ENCODE measurements at regions not wholly inside any gene's neighbourhood (a gene's known extent, or its start where the extent isn't known, plus 50 kb on each side); places are given as distances from the start of the nearest gene placed in this dataset.
A peak's percentile ranks its signal among the peaks of the same experiment; 100 is the strongest.

GRCh38 chr6:166003569-166003968 lies 164.1 kb downstream of the TBXT start:
- TF ChIP-seq, protein P1, sequence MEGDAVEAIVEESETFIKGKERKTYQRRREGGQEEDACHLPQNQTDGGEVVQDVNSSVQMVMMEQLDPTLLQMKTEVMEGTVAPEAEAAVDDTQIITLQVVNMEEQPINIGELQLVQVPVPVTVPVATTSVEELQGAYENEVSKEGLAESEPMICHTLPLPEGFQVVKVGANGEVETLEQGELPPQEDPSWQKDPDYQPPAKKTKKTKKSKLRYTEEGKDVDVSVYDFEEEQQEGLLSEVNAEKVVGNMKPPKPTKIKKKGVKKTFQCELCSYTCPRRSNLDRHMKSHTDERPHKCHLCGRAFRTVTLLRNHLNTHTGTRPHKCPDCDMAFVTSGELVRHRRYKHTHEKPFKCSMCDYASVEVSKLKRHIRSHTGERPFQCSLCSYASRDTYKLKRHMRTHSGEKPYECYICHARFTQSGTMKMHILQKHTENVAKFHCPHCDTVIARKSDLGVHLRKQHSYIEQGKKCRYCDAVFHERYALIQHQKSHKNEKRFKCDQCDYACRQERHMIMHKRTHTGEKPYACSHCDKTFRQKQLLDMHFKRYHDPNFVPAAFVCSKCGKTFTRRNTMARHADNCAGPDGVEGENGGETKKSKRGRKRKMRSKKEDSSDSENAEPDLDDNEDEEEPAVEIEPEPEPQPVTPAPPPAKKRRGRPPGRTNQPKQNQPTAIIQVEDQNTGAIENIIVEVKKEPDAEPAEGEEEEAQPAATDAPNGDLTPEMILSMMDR (conservative IDR thresholded peaks at IDR 0.05; ENCODE audit: low read depth, low read length): no peak
- no peak overlapping the region for H3K4me3 ChIP-seq (ENCODE audit: low read depth, low read length)
- DNase-seq (ENCODE audit: low read depth): peak; percentile 52

DNA sequence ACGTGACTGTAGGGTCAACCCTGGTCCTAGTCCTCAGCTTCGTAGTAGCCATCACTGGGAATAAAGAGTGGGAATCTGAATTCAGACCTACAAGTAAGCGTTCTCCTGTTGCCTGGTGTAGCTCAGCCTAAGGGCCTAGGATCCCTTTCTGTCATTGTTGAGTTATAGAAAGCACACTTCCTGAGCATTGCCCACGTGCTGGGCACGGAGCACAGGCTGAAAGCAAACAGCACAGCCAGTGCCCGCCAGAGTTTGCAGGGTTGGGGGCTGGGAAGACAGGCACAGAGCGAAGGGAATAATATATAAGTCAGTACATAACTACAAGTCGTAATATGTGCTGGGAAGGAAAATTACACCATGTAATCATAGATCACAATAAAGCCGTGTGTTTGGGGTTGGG lies 166.3 kb downstream of the TBXT start:
- H3K4me3 ChIP-seq (ENCODE audit: low read depth, low read length): no peak overlapping the region
- TF ChIP-seq, protein P1 (conservative IDR thresholded peaks at IDR 0.05; ENCODE audit: low read depth, low read length): no peak
- no peak for DNase-seq (ENCODE audit: low read depth)

- TF ChIP-seq, protein P1 (conservative IDR thresholded peaks at IDR 0.05; ENCODE audit: low read depth, low read length): no peak
- no peak overlapping the region for H3K4me3 ChIP-seq (ENCODE audit: low read depth, low read length)
- no peak for DNase-seq (ENCODE audit: low read depth)
Measured at GRCh38 chr6:165999279-165999678, 168.4 kb downstream of the TBXT start.

- no peak overlapping the region for H3K4me3 ChIP-seq (ENCODE audit: low read depth, low read length)
- TF ChIP-seq, protein P1 (conservative IDR thresholded peaks at IDR 0.05; ENCODE audit: low read depth, low read length): no peak
- no peak for DNase-seq (ENCODE audit: low read depth)
Measured at GRCh38 chr6:165998072-165998471, 169.6 kb downstream of the TBXT start.

DNA sequence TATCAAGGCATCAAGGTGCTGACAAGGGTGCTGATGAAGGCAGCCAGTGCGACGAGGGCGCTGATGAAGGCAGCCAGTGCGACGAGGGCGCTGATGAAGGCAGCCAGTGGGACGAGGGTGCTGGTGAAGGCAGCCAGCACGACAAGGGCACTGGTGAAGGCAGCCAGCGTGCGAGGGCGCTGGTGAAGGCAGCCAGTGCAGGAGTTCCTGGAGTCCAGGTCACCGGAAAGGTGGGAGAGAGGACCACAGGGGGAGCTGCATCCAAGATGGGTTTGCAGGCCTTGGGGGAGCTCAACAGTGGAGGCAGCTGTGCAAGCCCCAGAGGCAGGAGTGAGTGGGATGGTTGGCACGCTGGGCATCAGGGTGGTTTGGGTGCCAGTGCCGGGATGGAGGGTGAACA lies 176.3 kb downstream of the TBXT start:
- TF ChIP-seq, protein P1 (conservative IDR thresholded peaks at IDR 0.05; ENCODE audit: low read depth, low read length): no peak
- H3K4me3 ChIP-seq (ENCODE audit: low read depth, low read length): no peak overlapping the region

DNA sequence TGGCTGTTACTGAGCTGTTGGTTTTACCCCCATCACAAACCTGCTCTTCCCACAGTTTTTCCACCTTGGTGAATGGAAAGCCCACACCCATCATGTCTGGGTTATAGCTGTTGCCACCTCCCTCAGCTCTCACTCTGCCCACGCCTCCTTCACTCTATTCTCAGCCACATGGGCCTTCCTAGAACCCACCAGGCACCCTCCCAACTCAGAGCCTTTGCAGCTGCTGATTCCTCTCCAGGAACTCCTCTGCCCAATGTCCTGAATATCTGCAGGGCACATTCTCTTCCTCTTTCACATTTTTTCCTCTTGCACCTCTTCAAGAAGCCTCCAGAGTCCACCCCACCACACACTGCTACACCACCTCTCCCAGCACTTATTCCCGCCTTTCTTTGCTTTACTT lies 177.4 kb downstream of the TBXT start:
- no peak for DNase-seq (ENCODE audit: low read depth)
- TF ChIP-seq, protein P1 (conservative IDR thresholded peaks at IDR 0.05; ENCODE audit: low read depth, low read length): no peak
- no peak overlapping the region for H3K4me3 ChIP-seq (ENCODE audit: low read depth, low read length)

More for the DNA sequence above, 176.3 kb downstream of the TBXT start:
- no peak for DNase-seq (ENCODE audit: low read depth)

DNA sequence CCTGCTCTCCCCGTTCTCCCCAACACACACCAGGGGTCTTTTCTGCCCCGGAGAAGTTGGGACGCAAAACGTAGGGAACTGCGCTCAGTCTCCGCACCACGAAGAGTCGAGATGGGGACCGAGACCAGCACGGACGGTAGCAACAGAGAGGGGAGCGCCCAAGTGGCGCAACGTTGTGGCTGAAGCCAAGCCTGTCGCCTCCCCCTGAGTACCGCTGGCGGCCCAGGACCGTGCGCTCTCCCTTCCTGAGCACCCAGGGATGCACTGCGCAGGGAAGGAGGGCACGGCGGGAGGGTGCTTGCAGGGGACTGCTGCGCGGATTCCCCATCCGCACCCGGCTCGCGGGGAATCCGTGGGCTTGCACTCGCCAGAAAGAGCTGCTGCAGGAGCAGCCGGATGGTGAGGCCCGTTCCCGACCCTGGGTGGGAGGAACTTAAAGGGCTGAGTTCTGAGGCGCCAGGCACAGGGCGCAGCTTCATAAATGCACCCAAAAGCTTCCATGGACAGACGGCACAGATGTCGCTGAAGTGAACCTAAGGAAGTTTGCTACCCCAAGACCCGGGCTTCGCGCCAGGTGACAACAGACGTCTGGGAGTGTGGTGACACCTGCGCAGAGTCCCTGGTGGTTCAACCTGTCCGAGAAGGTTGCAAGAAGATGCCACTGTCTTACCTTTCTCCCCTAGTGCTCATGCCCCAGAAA lies 178.7 kb downstream of the TBXT start:
- TF ChIP-seq, protein P1 (conservative IDR thresholded peaks at IDR 0.05; ENCODE audit: low read depth, low read length): no peak
- peak overlapping the region; percentile 63 for H3K4me3 ChIP-seq (ENCODE audit: low read depth, low read length)
- no peak for DNase-seq (ENCODE audit: low read depth)
